Memory B cell (primary cell): ENCODE measurements at regions not wholly inside any gene's neighbourhood (a gene's known extent, or its start where the extent isn't known, plus 50 kb on each side); places are given as distances from the start of the nearest gene placed in this dataset.

Experiments
- ATAC-seq: fragments of 150-1000 bp; cut with Tn5 transposase; 2 replicates; pipeline ENCODE4 v1.10.0; 2021; ENCODE audit warnings: low read depth, mild to moderate bottlenecking, moderate library complexity
- DNase-seq, 2 donors: peaks; one replicate each; pipeline ENCODE4 v3.0.0; 2022; ENCODE audit warnings: low spot score in 2 of 2
- H3K27ac Mint-ChIP-seq: one replicate; pipeline ENCODE4 v1.8.0; 2022; ENCODE audit warnings: mild to moderate bottlenecking, moderate library complexity, mixed read lengths
- H3K27me3 Mint-ChIP-seq: one replicate; pipeline ENCODE4 v1.8.0; 2022; ENCODE audit warnings: mixed read lengths
- H3K36me3 Mint-ChIP-seq: one replicate; pipeline ENCODE4 v1.8.0; 2022; ENCODE audit warnings: mild to moderate bottlenecking, mixed read lengths
- H3K4me1 Mint-ChIP-seq: one replicate; pipeline ENCODE4 v1.8.0; 2022; ENCODE audit warnings: mixed read lengths
- H3K4me3 Mint-ChIP-seq: one replicate; pipeline ENCODE4 v1.8.0; 2022; ENCODE audit warnings: mild to moderate bottlenecking, moderate library complexity, mixed read lengths
- H3K9me3 Mint-ChIP-seq: one replicate; pipeline ENCODE4 v1.8.0; 2022; ENCODE audit warnings: mixed read lengths

GRCh38 chr4:149136951-149137620, 678.6 kb downstream of the IQCM start:
- Mint-ChIP-seq H3K9me3 (peaks cover 5% of the 10 kb centered on the region), H3K4me3 (no peak overlapping the region), H3K4me1 (no peaks in the 10 kb centered on the region), H3K27ac (no peak overlapping the region), H3K36me3 (no peaks in the 10 kb centered on the region), H3K27me3 (no peaks in the 10 kb centered on the region)
- DNase-seq (no peak), ATAC-seq (no peak)

GRCh38 chr4:149135062-149135461, 680.6 kb downstream of the IQCM start:
- no peak for ATAC-seq
- no peak overlapping the region for H3K27ac Mint-ChIP-seq
- DNase-seq, result no peak

GRCh38 chr4:149121023-149121404, 678.8 kb upstream of the NR3C2 start:
- DNase-seq, result no peak
- Mint-ChIP-seq H3K36me3 (no peaks in the 10 kb centered on the region), H3K4me3 (no peak overlapping the region), H3K9me3 (no peaks in the 10 kb centered on the region), H3K27ac (no peak overlapping the region), H3K4me1 (no peaks in the 10 kb centered on the region), H3K27me3 (no peaks in the 10 kb centered on the region)
- no peak for ATAC-seq

More at GRCh38 chr4:149135062-149135461, 680.6 kb downstream of the IQCM start:
- H3K4me1 Mint-ChIP-seq, result no peaks in the 10 kb centered on the region
- H3K36me3 Mint-ChIP-seq, result no peaks in the 10 kb centered on the region
- H3K4me3 Mint-ChIP-seq, result no peak overlapping the region
- no peaks in the 10 kb centered on the region for H3K27me3 Mint-ChIP-seq
- H3K9me3 Mint-ChIP-seq, result peaks cover 5% of the 10 kb centered on the region

- ATAC-seq (no peak), DNase-seq (no peak)
- Mint-ChIP-seq H3K36me3 (no peaks in the 10 kb centered on the region), H3K27me3 (no peaks in the 10 kb centered on the region), H3K27ac (no peak overlapping the region), H3K9me3 (no peaks in the 10 kb centered on the region), H3K4me1 (no peaks in the 10 kb centered on the region), H3K4me3 (no peak overlapping the region)
These were observed 678.3 kb upstream of the NR3C2 start for GRCh38 chr4:149120331-149121022.

GRCh38 chr4:149116806-149117205, 674.6 kb upstream of the NR3C2 start:
- Mint-ChIP-seq H3K9me3 (no peaks in the 10 kb centered on the region), H3K4me1 (no peaks in the 10 kb centered on the region), H3K27me3 (no peaks in the 10 kb centered on the region), H3K27ac (no peak overlapping the region), H3K36me3 (no peaks in the 10 kb centered on the region), H3K4me3 (no peak overlapping the region)
- no peak for DNase-seq
- no peak for ATAC-seq

GRCh38 chr4:149113804-149114430, 671.7 kb upstream of the NR3C2 start:
- no peaks in the 10 kb centered on the region for H3K27me3 Mint-ChIP-seq
- no peak for DNase-seq
- no peaks in the 10 kb centered on the region for H3K36me3 Mint-ChIP-seq
- H3K9me3 Mint-ChIP-seq, result no peaks in the 10 kb centered on the region
- H3K4me1 Mint-ChIP-seq, result no peaks in the 10 kb centered on the region
- H3K4me3 Mint-ChIP-seq, result no peak overlapping the region
- no peak for ATAC-seq
- H3K27ac Mint-ChIP-seq, result no peak overlapping the region

GRCh38 chr4:149112109-149112508, 669.9 kb upstream of the NR3C2 start:
- H3K36me3 Mint-ChIP-seq, result no peaks in the 10 kb centered on the region
- H3K27ac Mint-ChIP-seq, result no peak overlapping the region
- H3K4me3 Mint-ChIP-seq, result no peak overlapping the region
- no peak for DNase-seq
- no peaks in the 10 kb centered on the region for H3K4me1 Mint-ChIP-seq
- H3K9me3 Mint-ChIP-seq, result no peaks in the 10 kb centered on the region
- ATAC-seq, result no peak
- no peaks in the 10 kb centered on the region for H3K27me3 Mint-ChIP-seq

- no peak for DNase-seq
- ATAC-seq, result no peak
- no peak overlapping the region for H3K27ac Mint-ChIP-seq
- H3K36me3 Mint-ChIP-seq, result no peaks in the 10 kb centered on the region
- H3K4me3 Mint-ChIP-seq, result no peak overlapping the region
- H3K4me1 Mint-ChIP-seq, result no peaks in the 10 kb centered on the region
- no peaks in the 10 kb centered on the region for H3K27me3 Mint-ChIP-seq
- no peaks in the 10 kb centered on the region for H3K9me3 Mint-ChIP-seq
These were observed 668.3 kb upstream of the NR3C2 start for GRCh38 chr4:149110481-149110880.

GRCh38 chr4:149108626-149109025, 666.4 kb upstream of the NR3C2 start:
- H3K27ac Mint-ChIP-seq, result no peak overlapping the region
- H3K27me3 Mint-ChIP-seq, result no peaks in the 10 kb centered on the region
- H3K9me3 Mint-ChIP-seq, result no peaks in the 10 kb centered on the region
- H3K4me1 Mint-ChIP-seq, result no peaks in the 10 kb centered on the region
- ATAC-seq (no peak), DNase-seq (no peak)
- H3K36me3 Mint-ChIP-seq, result no peaks in the 10 kb centered on the region
- H3K4me3 Mint-ChIP-seq, result no peak overlapping the region

GRCh38 chr4:149102765-149103164, 660.6 kb upstream of the NR3C2 start:
- no peaks in the 10 kb centered on the region for H3K4me1 Mint-ChIP-seq
- peaks cover 1% of the 10 kb centered on the region for H3K9me3 Mint-ChIP-seq
- H3K4me3 Mint-ChIP-seq, result no peak overlapping the region
- no peaks in the 10 kb centered on the region for H3K27me3 Mint-ChIP-seq
- H3K36me3 Mint-ChIP-seq, result no peaks in the 10 kb centered on the region
- ATAC-seq (no peak), DNase-seq (no peak)
- no peak overlapping the region for H3K27ac Mint-ChIP-seq

GRCh38 chr4:149101649-149102048, 659.4 kb upstream of the NR3C2 start:
- no peak for ATAC-seq
- H3K4me3 Mint-ChIP-seq, result no peak overlapping the region
- H3K9me3 Mint-ChIP-seq, result peaks cover 5% of the 10 kb centered on the region
- no peaks in the 10 kb centered on the region for H3K27me3 Mint-ChIP-seq
- DNase-seq, result no peak
- H3K36me3 Mint-ChIP-seq, result no peaks in the 10 kb centered on the region
- no peak overlapping the region for H3K27ac Mint-ChIP-seq
- H3K4me1 Mint-ChIP-seq, result no peaks in the 10 kb centered on the region

GRCh38 chr4:149095811-149096210, 653.6 kb upstream of the NR3C2 start:
- Mint-ChIP-seq H3K27ac (no peak overlapping the region), H3K9me3 (peaks cover 17% of the 10 kb centered on the region), H3K27me3 (peaks cover 1% of the 10 kb centered on the region), H3K4me3 (no peak overlapping the region), H3K4me1 (no peaks in the 10 kb centered on the region), H3K36me3 (no peaks in the 10 kb centered on the region)
- ATAC-seq, result no peak
- DNase-seq, result no peak

- Mint-ChIP-seq H3K36me3 (no peaks in the 10 kb centered on the region), H3K9me3 (peaks cover 17% of the 10 kb centered on the region), H3K4me1 (no peaks in the 10 kb centered on the region), H3K27me3 (peaks cover 1% of the 10 kb centered on the region), H3K4me3 (no peak overlapping the region), H3K27ac (no peak overlapping the region)
- no peak for ATAC-seq
- DNase-seq, result no peak
These were observed 652.8 kb upstream of the NR3C2 start for GRCh38 chr4:149095001-149095400.

- Mint-ChIP-seq H3K27me3 (no peaks in the 10 kb centered on the region), H3K27ac (no peak overlapping the region), H3K4me1 (no peaks in the 10 kb centered on the region), H3K9me3 (no peaks in the 10 kb centered on the region), H3K4me3 (no peak overlapping the region), H3K36me3 (no peaks in the 10 kb centered on the region)
- no peak for DNase-seq
- ATAC-seq, result no peak
These were observed 641.9 kb upstream of the NR3C2 start for GRCh38 chr4:149084144-149084543.
